HepG2 (cell line): ENCODE measurements at regions not wholly inside any gene's neighbourhood (a gene's known extent, or its start where the extent isn't known, plus 50 kb on each side); places are given as distances from the start of the nearest gene placed in this dataset.

ENCODE experiments used
- ATAC-seq: fragments of 200-7000 bp; cut with Tn5 transposase; 3 replicates; pipeline ENCODE4 v1.9.1; 2020; ENCODE audit warnings: mild to moderate bottlenecking, moderate library complexity
- BruUV-seq: library from RNA; stranded (reverse); fragments of 400-500 nt; replicated peaks from 2 replicates; lab custom pipeline; 2021; lab: Mats Ljungman, UMichigan
- CTCF ChIA-PET: fragments of 300-600 bp; formaldehyde crosslinking; extraction: SDS; loops from one replicate; lab custom pipeline; 2021; ENCODE audit warnings: low total read pairs, inconsistent platforms, low intra/inter-chr PET ratio; lab: Yijun Ruan, JAX
- POLR2A ChIA-PET: fragments of 350-600 bp; sonication (Branson Sonifier 250); formaldehyde crosslinking; loops from one replicate; lab custom pipeline; 2020; ENCODE audit warnings: antibody characterized with exemption, inconsistent platforms; lab: Yijun Ruan, JAX
- DNase-seq: peaks from one replicate; pipeline ENCODE4 v3.0.0-alpha.2; 2015; ENCODE audit warnings: low spot score
- FAIRE-seq: peaks from 3 replicates; lab custom pipeline; 2011; peaks lifted over from hg19 to GRCh38; lab: Jason Lieb, UNC
- H2AFZ ChIP-seq: one replicate; pipeline ENCODE4 v1.6.1; 2011; ENCODE audit warnings: low read length, inconsistent platforms
- H3K27ac ChIP-seq: fragments of 300-600 bp; 3 replicates; pipeline ENCODE4 v1.8.0; 2011; ENCODE audit warnings: mixed run types, mild to moderate bottlenecking, mixed read lengths, low read length, inconsistent platforms; ENCODE audit not compliant: insufficient read depth; ENCODE audit errors: extremely low read length
- H3K27me3 ChIP-seq, 2 experiments: fragments of 200-600 bp in 1 of 2; 2 replicates in 1 of 2; 3 replicates in 1 of 2; pipeline versions ENCODE4 v1.6.0 to v1.8.0; 2011; ENCODE audit warnings: low read length in 2 of 2, mild to moderate bottlenecking in 2 of 2, moderate library complexity in 2 of 2, inconsistent platforms in 1 of 2; ENCODE audit not compliant: insufficient read depth in 2 of 2, control insufficient read depth in 1 of 2
- H3K36me3 ChIP-seq, 2 experiments: fragments of 200-600 bp in 1 of 2; replicated peaks in 1 of 2; 2 replicates in 1 of 2; 3 replicates in 1 of 2; pipeline versions ENCODE4 v1.5.1 to v1.8.0; 2011; ENCODE audit warnings: low read length in 2 of 2, inconsistent platforms in 1 of 2; ENCODE audit not compliant: insufficient read depth in 2 of 2, control insufficient read depth in 1 of 2
- H3K4me1 ChIP-seq: 2 replicates; pipeline ENCODE4 v1.5.1; 2012; ENCODE audit warnings: low read length, inconsistent platforms; ENCODE audit not compliant: insufficient read depth
- H3K4me2 ChIP-seq: 2 replicates; pipeline ENCODE4 v1.6.0; 2011; ENCODE audit warnings: low read depth, low read length, inconsistent platforms
- H3K4me3 ChIP-seq, 3 experiments: fragments of 200-600 bp in 1 of 3; sonication (generic), shearing (Covaris generic) in 1 of 3; replicated peaks in 1 of 3; 2 replicates each; pipeline ENCODE4 v1.5.1; 2011 to 2016; ENCODE audit warnings: low read length in 3 of 3, inconsistent platforms in 2 of 3, low read depth in 2 of 3, mild to moderate bottlenecking in 2 of 3, control low read depth in 1 of 3, mixed read lengths in 1 of 3; ENCODE audit not compliant: insufficient read depth in 1 of 3
- H3K79me2 ChIP-seq: one replicate; pipeline ENCODE4 v1.6.1; 2011; ENCODE audit warnings: low read length, inconsistent platforms; ENCODE audit not compliant: insufficient read depth
- H3K9ac ChIP-seq: 2 replicates; pipeline ENCODE4 v1.6.0; 2011; ENCODE audit warnings: mild to moderate bottlenecking, low read depth, low read length, inconsistent platforms; ENCODE audit not compliant: insufficient read depth
- H3K9me3 ChIP-seq: 2 replicates; pipeline ENCODE4 v1.5.1; 2012; ENCODE audit warnings: mild to moderate bottlenecking, low read length
- H4K20me1 ChIP-seq: 2 replicates; pipeline ENCODE4 v1.6.0; 2011; ENCODE audit warnings: inconsistent platforms, mild to moderate bottlenecking, low read length, moderate library complexity; ENCODE audit not compliant: insufficient read depth
- ATF7 ChIP-seq, 2 experiments: fragments of 450-650 bp in 1 of 2; sonication (generic) in 1 of 2; formaldehyde crosslinking in 1 of 2; IDR thresholded peaks; 2 replicates each; pipeline versions ENCODE4 v1.4.0 to v1.6.1; 2016 to 2020; ENCODE audit warnings: antibody characterized with exemption in 1 of 2, mild to moderate bottlenecking in 1 of 2, missing genetic modification reagents in 1 of 2
- CREB1 ChIP-seq, 2 experiments: fragments of 450-650 bp in 1 of 2; IDR thresholded peaks; 2 replicates each; pipeline ENCODE4 v1.6.1; 2016 to 2017; ENCODE audit warnings: control low read depth in 1 of 2, mild to moderate bottlenecking in 1 of 2, missing compliant biosample characterization in 1 of 2, missing genetic modification characterization in 1 of 2
- ETV5 ChIP-seq: IDR thresholded peaks from 2 replicates; pipeline ENCODE4 v1.6.1; 2018; ENCODE audit warnings: missing biosample characterization, missing genetic modification reagents, inconsistent platforms, borderline replicate concordance
- FLYWCH1 ChIP-seq: sonication (generic); formaldehyde crosslinking; IDR thresholded peaks from 2 replicates; pipeline ENCODE4 v1.8.1; 2023; ENCODE audit warnings: mild to moderate bottlenecking, missing genetic modification reagents
- ZNF354B ChIP-seq: sonication (generic); formaldehyde crosslinking; IDR thresholded peaks from 2 replicates; pipeline ENCODE4 v1.8.0; 2022; ENCODE audit warnings: mild to moderate bottlenecking, missing genetic modification reagents
- ZNF598 ChIP-seq: sonication (generic); formaldehyde crosslinking; IDR thresholded peaks from 2 replicates; pipeline ENCODE4 v1.5.1; 2020; ENCODE audit warnings: mild to moderate bottlenecking, missing genetic modification reagents, borderline replicate concordance
- WGBS: methylation state at CpG from one replicate; pipeline ENCODE4 v1.1.6; 2017; ENCODE audit warnings: low lambda C conversion rate; 5-methylcytosine and 5-hydroxymethylcytosine counted together
- in situ Hi-C: cut with HindIII; loops from 2 replicates; pipeline ENCODE4 v1.10.0; 2017; ENCODE audit warnings: low pct_unique_long_range_greater_than_20kb; ENCODE audit not compliant: extremely low pct_ligation_motif_present
- intact Hi-C: fragments of 100-400 bp; cut with micrococcal nuclease; formaldehyde crosslinking; loops from one replicate; pipeline ENCODE4 v1.10.0; 2022; ENCODE audit not compliant: unreplicated experiment
- TF ChIP-seq, protein P1 (sequence below): IDR thresholded peaks from 2 replicates; pipeline ENCODE4 v1.6.1; 2016; ENCODE audit warnings: missing compliant biosample characterization, missing genetic modification reagents, borderline replicate concordance
- TF ChIP-seq, protein P2 (sequence below): sonication (generic); formaldehyde crosslinking; conservative IDR thresholded peaks from 2 replicates; pipeline ENCODE4 v1.4.0; 2020; ENCODE audit warnings: missing genetic modification reagents
- TF ChIP-seq, protein P3 (sequence below): IDR thresholded peaks from 2 replicates; pipeline ENCODE4 v1.6.1; 2016

DNA sequence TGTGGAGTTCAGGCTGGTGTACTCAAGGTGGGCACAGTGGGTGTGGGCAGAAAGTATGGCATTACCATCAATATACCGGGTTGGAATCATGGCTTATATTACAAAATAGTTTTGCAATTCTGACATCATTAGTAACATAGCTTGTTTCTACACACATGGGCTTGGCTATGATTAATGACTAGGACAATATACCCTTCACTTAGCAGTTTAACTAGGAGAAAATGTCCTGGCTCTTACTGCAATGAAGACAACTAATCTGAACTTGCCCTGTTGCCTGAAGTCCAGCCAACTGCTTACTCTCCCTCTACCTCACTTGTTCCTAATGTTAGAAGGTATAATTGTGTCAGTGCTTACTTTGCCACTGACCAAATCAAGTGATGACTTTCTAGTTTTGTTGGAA is 612.5 kb downstream of the EFNA5 start:
- intact Hi-C loops (no loop called here), in situ Hi-C loops (no loop called here)
- ATAC-seq (no peak), DNase-seq (no peak), FAIRE-seq (no peak)
- ChIA-PET POLR2A (no interaction called here), CTCF (no interaction called here)
- H3K4me2 ChIP-seq = no peak overlapping the region
- no peaks in the 10 kb centered on the region for H3K27me3 ChIP-seq
- H3K36me3 ChIP-seq = no peaks in the 10 kb centered on the region
- no peak overlapping the region for H3K9ac ChIP-seq
- WGBS = 54% methylated on average over 1 of the region's 1 CpG
- H3K79me2 ChIP-seq = no peaks in the 10 kb centered on the region
- no peaks in the 10 kb centered on the region for H3K9me3 ChIP-seq
- H3K4me3 ChIP-seq = no peak overlapping the region
- no TSS peak for BruUV-seq
- TF ChIP-seq, protein P1, sequence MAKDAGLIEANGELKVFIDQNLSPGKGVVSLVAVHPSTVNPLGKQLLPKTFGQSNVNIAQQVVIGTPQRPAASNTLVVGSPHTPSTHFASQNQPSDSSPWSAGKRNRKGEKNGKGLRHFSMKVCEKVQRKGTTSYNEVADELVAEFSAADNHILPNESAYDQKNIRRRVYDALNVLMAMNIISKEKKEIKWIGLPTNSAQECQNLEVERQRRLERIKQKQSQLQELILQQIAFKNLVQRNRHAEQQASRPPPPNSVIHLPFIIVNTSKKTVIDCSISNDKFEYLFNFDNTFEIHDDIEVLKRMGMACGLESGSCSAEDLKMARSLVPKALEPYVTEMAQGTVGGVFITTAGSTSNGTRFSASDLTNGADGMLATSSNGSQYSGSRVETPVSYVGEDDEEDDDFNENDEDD = no peak
- TF ChIP-seq ATF7 (IDR thresholded peaks at IDR 0.05) = peak; percentile 92
- no peak for TF ChIP-seq ATF7 (CRISPR knock-in tag; IDR thresholded peaks at IDR 0.05)
- TF ChIP-seq CREB1 (IDR thresholded peaks at IDR 0.05) = peak; percentile 87
- TF ChIP-seq CREB1 (CRISPR knock-in tag; IDR thresholded peaks at IDR 0.05) = no peak
- H2AFZ ChIP-seq = no peak overlapping the region
- no peak overlapping the region for H3K27ac ChIP-seq
- no peaks in the 10 kb centered on the region for H4K20me1 ChIP-seq
- no peaks in the 10 kb centered on the region for H3K4me1 ChIP-seq

DNA sequence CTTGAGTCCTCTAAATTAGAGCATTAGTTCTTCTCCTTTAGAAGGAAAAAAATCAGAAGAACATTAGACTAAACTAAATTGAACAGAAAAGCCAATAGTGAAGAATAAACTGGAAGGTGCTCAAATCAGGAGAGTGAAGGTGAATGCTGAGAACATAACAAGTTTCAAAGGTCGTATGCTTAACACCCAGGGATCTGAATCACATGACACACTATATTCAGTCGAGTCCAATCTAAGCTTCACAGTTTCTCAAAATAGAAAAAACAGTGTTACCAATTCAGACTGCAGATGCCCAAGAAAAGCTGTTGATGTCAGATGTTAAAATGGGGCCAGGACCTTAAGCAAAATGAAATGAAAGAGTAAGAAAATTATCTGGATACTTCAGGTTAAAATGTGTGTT is 614.5 kb downstream of the EFNA5 start:
- CTCF ChIA-PET = no interaction called here
- no peak overlapping the region for H3K27ac ChIP-seq
- no peak overlapping the region for H2AFZ ChIP-seq
- no peak overlapping the region for H3K4me2 ChIP-seq
- ATAC-seq = no peak
- H4K20me1 ChIP-seq = no peaks in the 10 kb centered on the region
- no TSS peak for BruUV-seq
- no peaks in the 10 kb centered on the region for H3K36me3 ChIP-seq
- no peaks in the 10 kb centered on the region for H3K27me3 ChIP-seq
- FAIRE-seq = no peak
- H3K4me3 ChIP-seq = no peak overlapping the region
- no peaks in the 10 kb centered on the region for H3K79me2 ChIP-seq
- intact Hi-C loops = no loop called here
- 0% methylated on average over 2 of the region's 2 CpGs for WGBS
- POLR2A ChIA-PET = no interaction called here
- H3K9ac ChIP-seq = no peak overlapping the region
- in situ Hi-C loops = no loop called here
- no peaks in the 10 kb centered on the region for H3K9me3 ChIP-seq
- DNase-seq = no peak
- no peaks in the 10 kb centered on the region for H3K4me1 ChIP-seq
- TF ChIP-seq, protein P2, sequence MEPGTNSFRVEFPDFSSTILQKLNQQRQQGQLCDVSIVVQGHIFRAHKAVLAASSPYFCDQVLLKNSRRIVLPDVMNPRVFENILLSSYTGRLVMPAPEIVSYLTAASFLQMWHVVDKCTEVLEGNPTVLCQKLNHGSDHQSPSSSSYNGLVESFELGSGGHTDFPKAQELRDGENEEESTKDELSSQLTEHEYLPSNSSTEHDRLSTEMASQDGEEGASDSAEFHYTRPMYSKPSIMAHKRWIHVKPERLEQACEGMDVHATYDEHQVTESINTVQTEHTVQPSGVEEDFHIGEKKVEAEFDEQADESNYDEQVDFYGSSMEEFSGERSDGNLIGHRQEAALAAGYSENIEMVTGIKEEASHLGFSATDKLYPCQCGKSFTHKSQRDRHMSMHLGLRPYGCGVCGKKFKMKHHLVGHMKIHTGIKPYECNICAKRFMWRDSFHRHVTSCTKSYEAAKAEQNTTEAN (CRISPR knock-in tag) = no peak
- TF ChIP-seq ZNF354B (CRISPR knock-in tag) (no peak), ETV5 (CRISPR knock-in tag) (no peak), FLYWCH1 (CRISPR knock-in tag) (no peak), ZNF598 (CRISPR knock-in tag) (no peak)
- TF ChIP-seq, protein P3, sequence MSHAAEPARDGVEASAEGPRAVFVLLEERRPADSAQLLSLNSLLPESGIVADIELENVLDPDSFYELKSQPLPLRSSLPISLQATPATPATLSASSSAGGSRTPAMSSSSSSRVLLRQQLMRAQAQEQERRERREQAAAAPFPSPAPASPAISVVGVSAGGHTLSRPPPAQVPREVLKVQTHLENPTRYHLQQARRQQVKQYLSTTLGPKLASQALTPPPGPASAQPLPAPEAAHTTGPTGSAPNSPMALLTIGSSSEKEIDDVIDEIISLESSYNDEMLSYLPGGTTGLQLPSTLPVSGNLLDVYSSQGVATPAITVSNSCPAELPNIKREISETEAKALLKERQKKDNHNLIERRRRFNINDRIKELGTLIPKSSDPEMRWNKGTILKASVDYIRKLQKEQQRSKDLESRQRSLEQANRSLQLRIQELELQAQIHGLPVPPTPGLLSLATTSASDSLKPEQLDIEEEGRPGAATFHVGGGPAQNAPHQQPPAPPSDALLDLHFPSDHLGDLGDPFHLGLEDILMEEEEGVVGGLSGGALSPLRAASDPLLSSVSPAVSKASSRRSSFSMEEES = no peak
